HG03159 (cell line): ENCODE measurements at regions not wholly inside any gene's neighbourhood (a gene's known extent, or its start where the extent isn't known, plus 50 kb on each side); places are given as distances from the start of the nearest gene placed in this dataset.
"Not testable (repeated sequence)": the region's sequence is repeated elsewhere in the genome, so short reads cannot be mapped to it uniquely, and the experiment has no call there.

Source experiments
- ATAC-seq: cut with Tn5 transposase; IDR thresholded peaks from one replicate; pipeline ENCODE4 v1.9.1; 2021; ENCODE audit warnings: mild to moderate bottlenecking, moderate library complexity; ENCODE audit not compliant: unreplicated experiment

GRCh38 chr12:46549527-46550265 lies 177.1 kb upstream of the SLC38A2 start:
- ATAC-seq: no peak

DNA sequence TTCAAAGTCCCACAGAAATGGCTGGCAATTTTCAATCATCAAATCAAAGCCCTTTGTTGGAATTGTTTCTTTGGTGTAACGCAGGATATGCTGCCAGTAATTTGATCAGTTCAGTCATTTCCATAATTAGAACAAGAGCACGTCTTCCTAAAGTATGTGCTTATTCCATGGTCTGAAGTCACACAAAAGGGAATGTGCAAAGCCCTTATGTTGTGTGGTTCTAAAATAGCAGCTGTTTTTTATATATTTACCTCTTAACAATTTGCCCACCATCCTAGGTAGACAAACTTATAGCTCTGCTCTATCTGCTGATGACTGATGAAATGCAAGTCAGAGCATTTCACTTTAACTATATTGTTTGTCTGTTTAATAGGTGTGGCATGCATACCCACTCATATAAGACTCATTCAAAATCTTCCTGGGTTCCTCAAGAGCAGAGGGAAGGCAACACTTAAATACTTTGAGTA lies 176.1 kb upstream of the SLC38A2 start:
- no peak for ATAC-seq

DNA sequence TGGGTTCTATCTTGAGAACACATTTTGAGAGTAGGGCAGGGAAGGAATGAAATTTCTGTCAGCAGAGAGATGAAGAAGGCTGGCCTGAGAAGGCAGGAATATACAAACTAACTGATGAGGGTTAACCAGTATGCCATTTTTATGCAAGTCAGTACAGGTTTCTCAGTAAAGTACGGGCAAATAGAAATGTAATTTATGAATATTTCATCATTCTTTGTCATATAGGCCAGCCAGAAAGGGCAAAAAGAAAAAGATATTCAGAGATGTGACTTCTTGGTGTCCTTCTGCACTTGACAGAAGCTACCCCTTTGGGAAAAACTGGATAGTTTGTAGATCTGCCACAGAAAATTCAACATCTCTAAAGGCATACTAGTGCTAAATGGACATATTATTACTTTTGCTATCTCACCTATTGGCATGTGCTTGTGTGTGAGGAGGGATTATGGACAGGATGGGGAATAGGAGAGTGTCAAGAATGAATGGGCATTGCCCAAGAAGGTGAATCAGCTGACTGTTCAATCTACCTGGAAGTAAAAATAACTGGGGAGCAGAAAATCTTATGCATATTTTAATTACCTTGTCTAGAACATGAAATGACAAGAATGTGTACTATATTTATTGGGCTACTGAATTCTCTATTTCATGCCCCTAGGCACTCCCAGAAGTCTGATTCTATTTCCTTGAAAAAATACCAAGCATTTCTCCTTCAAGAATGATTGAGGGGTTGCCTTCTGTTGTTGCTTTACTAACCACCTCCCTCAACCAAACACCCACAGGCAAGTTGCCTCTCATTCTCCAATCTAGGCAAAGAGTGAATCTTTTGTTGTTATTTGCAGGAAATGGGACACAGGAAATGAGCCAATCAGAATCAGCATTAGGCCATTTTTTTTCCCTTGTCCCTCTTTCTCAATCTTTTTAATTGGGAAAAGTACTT lies 175.1 kb upstream of the SLC38A2 start:
- no peak for ATAC-seq

- ATAC-seq: peak; percentile 81
Measured at GRCh38 chr12:46546634-46547273, 174.2 kb upstream of the SLC38A2 start.

DNA sequence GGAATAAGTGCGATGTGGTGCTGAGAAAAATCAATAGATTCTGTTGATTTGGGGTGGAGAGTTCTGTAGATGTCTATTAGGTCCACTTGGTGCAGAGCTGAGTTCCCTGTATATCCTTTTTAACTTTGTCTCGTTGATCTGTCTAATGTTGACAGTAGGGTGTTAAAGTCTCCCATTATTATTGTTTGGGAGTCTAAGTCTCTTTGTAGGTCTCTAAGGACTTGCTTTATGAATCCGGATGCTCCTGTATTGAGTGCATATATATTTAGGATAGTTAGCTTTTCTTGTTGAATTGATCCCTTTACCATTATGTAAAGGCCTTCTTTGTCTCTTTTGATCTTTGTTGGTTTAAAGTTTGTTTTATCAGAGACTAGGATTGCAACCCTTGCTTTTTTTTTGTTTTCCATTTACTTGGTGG lies 170.8 kb upstream of the SLC38A2 start:
- ATAC-seq: not testable (repeated sequence)

DNA sequence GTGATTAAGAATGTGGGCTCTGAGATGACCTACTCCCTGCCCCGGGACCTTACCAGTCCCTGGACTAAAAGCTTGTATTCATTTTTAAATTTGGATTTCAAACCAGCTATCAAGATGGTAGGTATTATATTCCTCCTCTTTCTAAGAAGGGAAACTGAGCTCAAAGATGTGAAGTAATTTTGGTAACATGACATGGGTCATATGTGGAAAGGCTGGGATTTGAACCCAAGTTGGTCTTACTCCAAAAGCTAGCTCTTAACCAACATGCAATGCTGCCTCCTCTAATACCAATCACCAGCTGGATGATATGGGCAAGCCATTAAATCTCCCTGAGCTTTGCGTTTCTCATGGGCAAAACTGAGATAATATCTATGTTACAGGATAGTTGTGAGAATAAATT lies 166.4 kb upstream of the SLC38A2 start:
- no peak for ATAC-seq

DNA sequence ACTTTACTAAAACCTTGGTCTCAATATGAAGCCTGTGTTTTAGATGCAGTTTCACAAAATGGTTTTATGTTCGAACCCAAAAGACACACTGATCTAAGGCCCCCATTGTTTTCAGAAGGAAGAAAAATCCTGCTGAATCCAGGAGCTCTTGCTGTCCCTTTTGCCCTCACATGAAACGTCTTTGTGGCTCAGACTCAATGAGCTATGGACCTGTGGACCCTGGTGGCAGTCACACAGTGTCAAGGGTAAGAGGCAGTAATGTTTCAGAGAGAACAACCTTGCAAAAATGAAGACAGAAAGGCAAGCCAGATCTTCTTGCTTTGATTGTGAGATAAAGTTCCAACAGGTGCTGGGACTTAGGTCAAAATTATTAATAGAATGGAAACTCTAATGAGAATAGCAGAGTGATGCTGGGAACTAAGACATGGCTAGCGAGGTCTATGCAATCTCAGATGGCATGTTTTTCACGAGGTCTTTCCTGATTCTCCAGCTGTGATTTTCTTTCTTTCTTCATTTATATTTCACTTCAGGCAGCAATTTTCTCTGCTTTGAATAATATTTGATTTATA lies 164.9 kb upstream of the SLC38A2 start:
- ATAC-seq: no peak

DNA sequence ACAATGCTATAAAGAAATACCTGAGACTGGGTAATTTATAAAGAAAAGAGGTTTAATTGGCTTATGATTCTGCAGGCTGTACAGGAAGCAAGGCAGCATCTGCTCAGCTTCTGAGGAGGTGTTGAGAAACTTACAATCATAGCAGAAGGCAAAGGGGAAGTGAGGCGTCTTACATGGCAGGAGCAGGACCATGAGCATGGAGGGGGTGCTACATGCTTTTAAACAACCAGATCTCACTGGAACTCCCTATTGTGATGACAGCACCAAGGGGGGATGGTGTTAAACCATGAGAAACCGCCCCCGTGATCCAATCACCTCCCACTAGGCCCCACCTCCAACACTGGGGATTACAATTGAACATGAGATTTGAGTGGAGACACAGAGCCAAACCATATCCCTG lies 163.7 kb upstream of the SLC38A2 start:
- peak; percentile 92 for ATAC-seq

GRCh38 chr12:46535907-46536306 lies 163.3 kb upstream of the SLC38A2 start:
- ATAC-seq: no peak

GRCh38 chr12:46535376-46535775 lies 162.8 kb upstream of the SLC38A2 start:
- ATAC-seq: no peak

DNA sequence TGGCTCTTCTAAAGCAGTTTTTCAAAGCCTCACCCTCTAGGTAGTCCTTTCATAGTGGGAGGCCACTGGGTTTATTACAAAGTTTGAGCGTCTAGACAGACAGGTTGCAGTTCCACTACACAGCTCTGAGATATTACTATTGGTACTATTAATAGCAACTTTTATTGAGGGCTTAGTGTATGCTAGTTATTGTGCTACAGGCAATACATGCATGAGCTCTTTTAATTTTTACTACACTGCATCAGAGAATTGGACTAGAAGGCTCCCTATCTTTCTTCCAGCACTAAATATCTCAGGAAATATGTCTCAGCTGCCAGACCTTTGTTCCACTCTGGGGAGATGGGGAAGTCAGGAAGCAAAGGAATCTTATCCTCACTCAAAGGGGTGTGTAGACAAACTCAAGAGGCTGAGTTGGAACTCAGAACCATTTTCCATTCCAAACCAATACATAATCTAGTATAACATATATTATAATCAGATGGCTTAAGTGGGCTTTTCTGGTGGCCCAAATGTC lies 161.8 kb upstream of the SLC38A2 start:
- no peak for ATAC-seq

GRCh38 chr12:46533723-46534122 lies 161.2 kb upstream of the SLC38A2 start:
- no peak for ATAC-seq

DNA sequence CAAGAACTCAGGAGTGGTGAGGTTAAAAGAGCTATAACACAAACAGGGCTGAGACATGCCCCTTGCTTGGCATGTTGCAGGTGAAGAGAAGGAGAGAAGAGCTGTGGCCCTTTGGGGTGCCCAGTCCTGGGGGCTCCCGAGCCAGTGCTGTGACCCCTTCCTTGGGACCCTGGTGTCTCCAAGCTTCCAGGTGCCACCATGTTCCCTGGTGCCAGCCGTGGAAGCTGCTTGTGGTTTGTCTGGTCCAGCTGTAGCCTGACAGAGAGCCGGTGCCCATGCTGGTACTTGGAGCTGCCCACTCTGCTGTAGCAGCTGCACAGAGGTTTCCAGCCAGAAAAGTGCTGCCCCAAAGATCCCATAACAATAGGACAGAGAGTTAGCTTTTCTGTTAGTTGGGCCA lies 159.2 kb upstream of the SLC38A2 start:
- ATAC-seq: no peak

GRCh38 chr12:46531059-46531785 lies 158.6 kb upstream of the SLC38A2 start:
- ATAC-seq: no peak

DNA sequence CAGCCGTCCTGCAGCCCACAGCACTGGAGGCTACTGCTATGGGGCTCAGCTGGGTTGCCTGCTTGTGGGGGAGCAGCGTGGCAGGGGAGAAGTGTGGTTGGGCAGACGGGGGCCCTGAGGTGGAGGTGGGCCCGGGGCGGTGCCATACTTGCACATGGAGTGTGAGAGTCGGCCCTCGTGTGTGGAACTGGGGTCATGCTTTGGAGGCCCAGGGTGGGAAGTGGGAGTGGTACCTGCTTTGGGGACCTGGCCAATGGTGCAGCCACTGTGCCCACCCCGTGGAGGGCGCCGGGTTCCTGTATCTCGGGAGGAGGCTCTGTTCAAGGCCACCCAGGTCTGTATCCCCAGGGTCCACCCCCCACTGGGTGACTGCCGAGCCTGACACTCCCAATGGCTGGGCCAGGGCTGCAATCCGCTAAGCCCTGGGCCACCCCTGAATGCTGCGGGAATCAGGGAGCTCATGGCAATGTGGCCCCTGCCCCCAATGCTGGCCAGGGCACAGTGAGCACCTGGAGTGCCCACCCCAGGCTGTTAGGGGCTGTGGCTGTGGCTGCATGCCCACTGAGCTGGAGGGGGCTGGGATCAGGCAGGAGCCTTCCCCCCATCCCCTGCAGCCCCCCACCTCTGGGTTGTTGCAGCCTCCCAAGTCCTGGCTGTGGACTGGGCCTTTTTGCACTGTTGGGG lies 157.9 kb upstream of the SLC38A2 start:
- no peak for ATAC-seq

DNA sequence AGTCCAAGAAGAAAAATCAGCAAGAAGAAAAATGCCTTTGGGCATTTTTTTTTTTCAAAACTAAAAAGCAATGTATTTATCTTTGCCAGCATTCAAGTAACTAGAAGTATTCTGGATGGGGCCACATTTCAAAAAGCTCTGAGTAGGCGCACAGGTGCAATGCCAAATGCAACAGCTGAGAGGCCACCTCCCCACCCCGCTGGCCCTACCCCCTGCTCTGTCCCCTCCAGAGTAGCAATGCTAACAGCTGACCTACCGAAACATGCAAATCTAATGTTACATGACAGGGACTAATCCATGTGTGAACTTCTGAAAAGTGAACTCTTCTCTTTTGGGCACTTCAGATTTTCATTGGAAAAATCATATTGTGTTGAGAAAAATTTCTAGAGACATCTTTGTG lies 153.7 kb upstream of the SLC38A2 start:
- no peak for ATAC-seq

- no peak for ATAC-seq
Measured at GRCh38 chr12:46524778-46525177, 152.2 kb upstream of the SLC38A2 start.

DNA sequence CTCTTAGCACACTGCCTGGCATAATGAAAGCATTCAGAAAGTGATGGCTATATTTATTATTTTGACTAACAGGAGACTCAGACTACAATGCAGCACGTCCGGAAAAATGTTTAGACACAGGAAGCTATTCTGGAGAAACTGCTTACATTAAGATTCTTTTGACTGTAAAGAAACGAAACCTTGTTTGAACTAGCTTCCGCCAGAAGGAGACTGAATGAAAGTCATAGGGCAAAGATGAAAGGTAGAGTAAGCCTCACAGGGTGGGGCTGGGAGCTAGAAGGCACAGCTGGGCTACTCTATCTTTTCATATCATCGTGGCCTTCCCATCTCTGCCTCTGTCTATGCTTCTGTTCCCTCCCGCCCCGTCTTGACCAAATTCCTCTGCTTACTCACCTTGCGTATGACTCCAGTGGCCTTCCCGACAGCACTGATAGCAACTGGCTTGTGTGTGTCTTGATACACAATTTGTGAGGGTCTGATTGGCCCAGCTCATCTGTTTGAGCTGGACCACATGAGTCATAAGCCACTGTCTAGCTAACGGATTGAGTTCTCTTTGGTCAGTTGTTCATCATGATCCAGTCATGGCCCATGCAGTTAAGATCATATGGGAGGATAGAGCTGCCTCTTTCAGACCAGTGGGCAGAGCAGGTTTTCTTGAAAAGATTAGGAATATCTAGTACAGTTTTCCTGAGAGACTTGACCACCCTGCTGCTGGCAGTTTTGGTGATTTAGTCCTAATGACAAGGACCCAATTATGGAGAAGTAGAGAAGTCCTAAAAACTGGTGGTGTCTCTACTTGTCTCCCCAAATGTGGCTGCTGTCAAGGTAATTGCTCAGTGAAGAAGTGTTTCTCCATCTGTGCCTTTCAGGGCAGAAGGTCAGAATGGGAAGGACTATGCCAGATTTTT lies 151.5 kb upstream of the SLC38A2 start:
- ATAC-seq: no peak

- no peak for ATAC-seq
Measured at GRCh38 chr12:46523446-46523845, 150.9 kb upstream of the SLC38A2 start.
